CD14-positive monocyte (primary cell): ENCODE measurements at regions not wholly inside any gene's neighbourhood (a gene's known extent, or its start where the extent isn't known, plus 50 kb on each side); places are given as distances from the start of the nearest gene placed in this dataset.

Source experiments
- DNase-seq, 3 donors: peaks; one replicate each; pipeline ENCODE4 v3.0.0-alpha.2; 2011 to 2022
- H2AFZ ChIP-seq: 2 replicates; pipeline ENCODE4 v1.6.0; 2012; ENCODE audit warnings: mild to moderate bottlenecking, low read depth, low read length, inconsistent platforms; ENCODE audit not compliant: insufficient read depth, poor library complexity, severe bottlenecking
- H3K27ac ChIP-seq, 2 donors: 1 replicate in 1 of 2; 2 replicates in 1 of 2; pipeline ENCODE4 v1.5.1; 2012 to 2013; ENCODE audit warnings: low read length in 2 of 2, control low read depth in 1 of 2, inconsistent platforms in 1 of 2, low read depth in 1 of 2, mild to moderate bottlenecking in 1 of 2
- H3K27me3 ChIP-seq, 2 donors: one replicate each; pipeline versions ENCODE4 v1.6.0 to v1.6.1; 2011 to 2013; ENCODE audit warnings: low read length in 2 of 2; ENCODE audit not compliant: control insufficient read depth in 2 of 2, insufficient read depth in 2 of 2
- H3K36me3 ChIP-seq, 2 donors: replicated peaks in 1 of 2; 1 replicate in 1 of 2; 2 replicates in 1 of 2; pipeline versions ENCODE4 v1.5.1 to v1.6.1; 2012 to 2013; ENCODE audit warnings: low read length in 2 of 2, control low read depth in 1 of 2, inconsistent platforms in 1 of 2, mild to moderate bottlenecking in 1 of 2; ENCODE audit not compliant: insufficient read depth in 2 of 2, control insufficient read depth in 1 of 2
- H3K4me1 ChIP-seq, 2 donors: 1 replicate in 1 of 2; 2 replicates in 1 of 2; pipeline versions ENCODE4 v1.5.1 to v1.6.1; 2012 to 2013; ENCODE audit warnings: low read length in 2 of 2, control low read depth in 1 of 2, inconsistent platforms in 1 of 2, mild to moderate bottlenecking in 1 of 2, moderate library complexity in 1 of 2; ENCODE audit not compliant: insufficient read depth in 2 of 2, control insufficient read depth in 1 of 2
- H3K4me2 ChIP-seq: replicated peaks from 2 replicates; pipeline ENCODE3; 2012; ENCODE audit warnings: low read length, moderate library complexity, mild to moderate bottlenecking; ENCODE audit not compliant: poor library complexity, severe bottlenecking; ENCODE audit errors: extremely low read depth
- H3K4me3 ChIP-seq, 3 experiments: fragments of 200-600 bp in 1 of 3; sonication (generic) in 1 of 3; replicated peaks in 1 of 3; 1 replicate in 2 of 3; 2 replicates in 1 of 3; pipeline ENCODE4 v1.5.1; 2011 to 2013; ENCODE audit warnings: low read length in 3 of 3, mild to moderate bottlenecking in 3 of 3, control low read depth in 2 of 3, low read depth in 2 of 3, inconsistent platforms in 1 of 3, moderate library complexity in 1 of 3
- H3K79me2 ChIP-seq: 2 replicates; pipeline ENCODE4 v1.6.0; 2012; ENCODE audit warnings: mild to moderate bottlenecking, control low read depth, inconsistent platforms, low read length, moderate library complexity; ENCODE audit not compliant: insufficient read depth
- H3K9ac ChIP-seq: 2 replicates; pipeline ENCODE4 v1.6.0; 2017; ENCODE audit warnings: low read length, mild to moderate bottlenecking; ENCODE audit not compliant: insufficient read depth, poor library complexity, severe bottlenecking
- H3K9me3 ChIP-seq, 2 donors: replicated peaks in 1 of 2; 1 replicate in 1 of 2; 2 replicates in 1 of 2; pipeline versions ENCODE4 v1.5.1 to v1.6.1; 2012 to 2013; ENCODE audit warnings: low read length in 2 of 2, control low read depth in 1 of 2; ENCODE audit not compliant: control insufficient read depth in 1 of 2, insufficient read depth in 1 of 2
- H4K20me1 ChIP-seq: 2 replicates; pipeline ENCODE4 v1.6.0; 2012; ENCODE audit warnings: mild to moderate bottlenecking, low read length, control low read depth, moderate library complexity; ENCODE audit not compliant: insufficient read depth
- H3K27ac Mint-ChIP-seq, 7 donors: one replicate each; pipeline ENCODE4 v1.8.0; 2020; ENCODE audit warnings: mild to moderate bottlenecking in 7 of 7, mixed read lengths in 7 of 7, moderate library complexity in 6 of 7, inconsistent platforms in 2 of 7
- H3K27me3 Mint-ChIP-seq, 3 donors: one replicate each; pipeline ENCODE4 v1.8.0; 2021 to 2022; ENCODE audit warnings: low read depth in 3 of 3, mild to moderate bottlenecking in 3 of 3, mixed read lengths in 3 of 3, moderate library complexity in 3 of 3, inconsistent platforms in 1 of 3
- H3K36me3 Mint-ChIP-seq, 2 donors: one replicate each; pipeline ENCODE4 v1.8.0; 2020; ENCODE audit warnings: mixed read lengths in 2 of 2, inconsistent platforms in 1 of 2, mild to moderate bottlenecking in 1 of 2
- H3K4me1 Mint-ChIP-seq: one replicate; pipeline ENCODE4 v1.8.0; 2020; ENCODE audit warnings: mild to moderate bottlenecking, mixed read lengths
- H3K4me3 Mint-ChIP-seq, 2 donors: one replicate each; pipeline ENCODE4 v1.8.0; 2020; ENCODE audit warnings: mild to moderate bottlenecking in 2 of 2, mixed read lengths in 2 of 2, moderate library complexity in 1 of 2
- H3K9me3 Mint-ChIP-seq, 7 donors: one replicate each; pipeline ENCODE4 v1.8.0; 2020 to 2022; ENCODE audit warnings: mixed read lengths in 7 of 7, mild to moderate bottlenecking in 6 of 7, moderate library complexity in 6 of 7, inconsistent platforms in 2 of 7
- CTCF ChIP-seq: fragments of 200-600 bp; IDR thresholded peaks from one replicate; pipeline ENCODE4 v1.8.0; 2022; ENCODE audit warnings: antibody characterized with exemption, mild to moderate bottlenecking
- WGBS: methylation state at CpG from one replicate; pipeline ENCODE4 v1.1.5; 2013; ENCODE audit warnings: missing lambda C conversion rate; ENCODE audit not compliant: insufficient coverage; 5-methylcytosine and 5-hydroxymethylcytosine counted together
- intact Hi-C, 2 donors: fragments of 100-400 bp; cut with micrococcal nuclease; formaldehyde crosslinking; loops; one replicate each; pipeline versions ENCODE4 v1.15.0 to v1.15.1; 2023

- H3K79me2 ChIP-seq: no peaks in the 10 kb centered on the region
- H3K9me3 Mint-ChIP-seq: peaks cover 2 to 11% (median 6%) of the 10 kb centered on the region in 7 donors
- H3K9ac ChIP-seq: no peak overlapping the region
- DNase-seq: no peak
- H3K36me3 ChIP-seq: no peaks in the 10 kb centered on the region
- no peak overlapping the region for H2AFZ ChIP-seq
- H3K36me3 Mint-ChIP-seq: no peaks in the 10 kb centered on the region
- intact Hi-C loops: no loop called here
- 63% methylated on average over 4 of the region's 13 CpGs for WGBS
- H3K4me3 ChIP-seq: no peak overlapping the region
- H3K27me3 Mint-ChIP-seq: peaks cover 0 to 5% (median 2%) of the 10 kb centered on the region in 3 donors
- H3K4me1 ChIP-seq: no peaks in the 10 kb centered on the region
- H3K9me3 ChIP-seq: peaks cover 0 to 12% of the 10 kb centered on the region in 2 donors
- H3K4me2 ChIP-seq: no peak overlapping the region
- no peak for TF ChIP-seq CTCF
- no peaks in the 10 kb centered on the region for H4K20me1 ChIP-seq
- H3K27ac Mint-ChIP-seq: no peak overlapping the region
- H3K27me3 ChIP-seq: no peaks in the 10 kb centered on the region
- H3K4me1 Mint-ChIP-seq: peaks cover 9% of the 10 kb centered on the region
- H3K27ac ChIP-seq: no peak overlapping the region
- no peak overlapping the region for H3K4me3 Mint-ChIP-seq
Measured at GRCh38 chr12:131348231-131348630, 362.7 kb upstream of the SFSWAP start.

- Histone ChIP-seq H2AFZ (no peak overlapping the region), H3K27ac (no peak overlapping the region), H3K9me3 (peaks cover 0 to 12% of the 10 kb centered on the region in 2 donors), H4K20me1 (no peaks in the 10 kb centered on the region), H3K4me2 (no peak overlapping the region), H3K4me3 (no peak overlapping the region), H3K27me3 (no peaks in the 10 kb centered on the region), H3K9ac (no peak overlapping the region), H3K36me3 (no peaks in the 10 kb centered on the region), H3K79me2 (no peaks in the 10 kb centered on the region), H3K4me1 (no peaks in the 10 kb centered on the region)
- Mint-ChIP-seq H3K27ac (no peak overlapping the region), H3K9me3 (peaks cover 2 to 11% (median 6%) of the 10 kb centered on the region in 7 donors), H3K36me3 (no peaks in the 10 kb centered on the region), H3K4me3 (no peak overlapping the region), H3K4me1 (peaks cover 9% of the 10 kb centered on the region), H3K27me3 (peaks cover 0 to 5% (median 2%) of the 10 kb centered on the region in 3 donors)
- TF ChIP-seq CTCF: no peak
- no CpG with 5 or more reads among the region's 4 CpGs for WGBS
- intact Hi-C loops: no loop called here
- DNase-seq: no peak
Measured at GRCh38 chr12:131348646-131349045, 362.2 kb upstream of the SFSWAP start.
